Fibroblast of mammary gland (primary cell): ENCODE measurements at regions not wholly inside any gene's neighbourhood (a gene's known extent, or its start where the extent isn't known, plus 50 kb on each side); places are given as distances from the start of the nearest gene placed in this dataset.

Source experiments
- DNase-seq: peaks from one replicate; pipeline ENCODE4 v3.0.0-alpha.2; 2010; ENCODE audit warnings: low read depth
- H3K4me3 ChIP-seq: 2 replicates; pipeline ENCODE4 v1.5.1; 2011; ENCODE audit warnings: low read depth, mild to moderate bottlenecking, low read length, moderate library complexity; ENCODE audit not compliant: control insufficient read depth
- CTCF ChIP-seq: conservative IDR thresholded peaks from 2 replicates; pipeline ENCODE4 v1.5.1; 2011; ENCODE audit warnings: low read depth, low read length, inconsistent platforms; ENCODE audit not compliant: control insufficient read depth, insufficient read depth

DNA sequence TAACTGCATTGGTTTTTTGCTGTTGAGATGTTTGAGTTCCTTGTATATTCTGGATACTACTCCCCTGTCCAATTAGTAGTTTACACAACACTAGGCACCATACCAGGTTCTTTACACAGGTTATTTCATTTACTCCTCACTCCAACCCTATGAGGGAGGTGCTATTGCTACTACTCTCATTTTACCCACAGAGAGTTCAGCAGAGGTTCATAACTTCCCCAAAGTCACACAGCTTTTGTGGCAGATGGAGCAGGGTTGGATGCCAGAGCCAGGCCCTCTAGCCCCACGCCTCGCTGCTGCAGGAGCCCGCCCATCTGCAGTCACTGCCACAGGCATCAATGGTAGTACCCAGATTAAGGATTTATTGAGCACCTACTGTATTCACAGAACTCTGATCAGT, 61.7 kb upstream of the MAP3K4 start:
- H3K4me3 ChIP-seq, result no peak overlapping the region
- no peak for DNase-seq
- TF ChIP-seq CTCF, result no peak

DNA sequence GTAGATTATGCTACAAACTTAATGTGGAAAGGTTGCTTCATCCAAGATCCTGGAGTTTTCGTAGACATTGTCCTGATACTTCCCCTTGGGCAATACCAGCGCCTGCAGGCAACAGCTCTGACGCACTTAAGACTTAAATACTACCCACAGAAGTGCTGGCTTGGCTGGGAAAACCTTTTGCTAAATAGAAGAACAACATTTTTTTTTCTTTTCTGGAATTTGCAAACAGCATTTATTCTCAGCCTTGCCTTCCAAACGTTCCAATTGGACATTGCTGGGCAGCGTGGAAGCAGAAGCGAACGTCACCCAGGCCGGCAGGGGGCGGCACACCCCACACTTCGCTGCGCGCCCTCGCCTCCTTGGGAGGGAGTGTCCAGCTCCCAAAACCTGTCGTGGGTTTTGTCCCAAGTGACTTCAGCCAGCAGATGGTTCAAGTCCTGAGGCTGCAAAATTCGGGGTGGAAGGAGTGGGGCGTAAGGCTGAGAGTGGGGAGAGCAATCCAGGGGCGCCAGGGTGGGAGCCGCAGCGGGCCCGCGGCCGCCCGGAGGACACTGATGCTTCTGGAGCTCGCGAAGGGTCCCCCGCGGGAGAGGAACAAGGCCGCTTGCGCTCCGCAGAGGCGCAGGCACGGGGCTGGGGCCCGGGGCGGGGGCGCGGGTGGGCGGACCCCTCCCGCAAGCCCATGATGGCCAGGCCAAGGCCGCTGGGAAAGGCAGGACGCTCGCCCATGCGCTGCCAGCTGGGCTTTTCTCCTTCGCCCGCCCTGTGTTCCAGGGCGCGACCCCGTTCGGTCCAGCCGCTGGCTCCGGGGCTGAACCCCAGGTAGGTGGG, 60.8 kb upstream of the MAP3K4 start:
- TF ChIP-seq CTCF, result peak; percentile 76
- H3K4me3 ChIP-seq, result peak overlapping the region; percentile 61
- DNase-seq, result peak; percentile 84

DNA sequence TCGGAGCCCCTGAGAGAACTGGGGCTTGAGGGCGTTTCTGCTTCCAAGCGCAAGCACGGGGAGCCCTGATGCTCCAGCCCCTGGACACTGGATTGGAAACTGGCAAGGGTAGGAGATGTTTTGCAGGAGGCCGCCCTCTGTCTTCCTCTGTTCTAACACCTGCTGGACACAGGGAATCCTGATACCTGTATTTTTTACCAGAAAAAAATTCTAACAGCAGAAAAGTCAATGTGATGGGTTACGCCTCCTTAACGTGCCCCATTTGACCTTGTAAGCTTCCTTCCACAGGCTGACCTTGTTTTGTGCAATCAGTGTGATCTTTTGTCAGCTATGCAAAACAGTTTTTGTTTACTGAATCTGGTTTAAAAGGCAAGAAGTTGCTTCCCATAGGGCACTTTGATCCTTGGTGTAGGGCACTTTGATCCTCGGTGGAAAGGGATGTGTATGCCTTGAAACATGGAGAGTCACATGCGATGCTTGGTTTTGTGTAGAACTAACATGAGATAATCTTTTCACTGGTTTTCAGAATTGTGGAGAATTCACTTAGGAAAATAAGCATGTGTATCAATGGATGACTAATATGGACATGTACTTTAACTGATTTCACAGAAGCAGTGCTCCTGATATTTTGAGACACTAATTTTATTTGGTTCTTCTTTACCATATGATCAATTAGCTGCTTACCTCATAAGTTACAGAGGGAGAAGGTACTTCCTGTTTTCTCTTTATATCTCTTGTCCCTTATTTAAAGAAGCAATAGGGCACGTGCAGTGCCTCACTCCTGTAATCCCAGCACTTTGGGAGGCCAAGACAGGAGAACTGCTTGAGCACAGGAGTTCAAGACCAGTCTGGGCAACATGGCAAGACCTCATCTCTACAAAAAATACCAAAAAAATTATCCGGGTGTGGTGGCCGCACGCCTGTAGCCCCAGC, 59.9 kb upstream of the MAP3K4 start:
- peak; percentile 8 for TF ChIP-seq CTCF
- H3K4me3 ChIP-seq, result peak overlapping the region; percentile 61
- peak; percentile 27 for DNase-seq

GRCh38 chr6:160933256-160933655, 58.3 kb upstream of the MAP3K4 start:
- peak; percentile 9 for TF ChIP-seq CTCF
- no peak for DNase-seq
- no peak overlapping the region for H3K4me3 ChIP-seq

DNA sequence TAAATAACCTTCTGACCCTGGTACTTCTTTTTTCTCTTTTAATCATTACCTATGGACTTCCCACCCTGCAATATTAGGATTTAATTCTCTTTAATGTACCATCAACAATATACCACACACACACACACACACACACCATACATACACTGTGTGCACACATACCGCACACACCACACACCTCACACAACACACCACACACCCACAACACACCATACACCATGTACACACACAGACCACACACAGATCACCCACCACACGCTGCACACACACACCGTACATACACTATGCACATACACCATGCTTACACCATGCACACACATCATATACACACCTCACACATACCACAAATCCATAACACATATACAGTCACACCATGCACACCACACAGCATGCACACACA, 57.4 kb upstream of the MAP3K4 start:
- TF ChIP-seq CTCF, result no peak
- no peak for DNase-seq
- no peak overlapping the region for H3K4me3 ChIP-seq

- no peak overlapping the region for H3K4me3 ChIP-seq
- no peak for TF ChIP-seq CTCF
- DNase-seq, result no peak
Measured at GRCh38 chr6:160940197-160940596, 51.4 kb upstream of the MAP3K4 start.
